CMK (cell line): ENCODE measurements at regions not wholly inside any gene's neighbourhood (a gene's known extent, or its start where the extent isn't known, plus 50 kb on each side); places are given as distances from the start of the nearest gene placed in this dataset.
A peak's percentile ranks its signal among the peaks of the same experiment; 100 is the strongest.
"Not testable (repeated sequence)": the region's sequence is repeated elsewhere in the genome, so short reads cannot be mapped to it uniquely, and the experiment has no call there.

ENCODE experiments used
- DNase-seq: peaks from one replicate; pipeline ENCODE4 v3.0.0-alpha.2; 2010; ENCODE audit warnings: low read depth

DNA sequence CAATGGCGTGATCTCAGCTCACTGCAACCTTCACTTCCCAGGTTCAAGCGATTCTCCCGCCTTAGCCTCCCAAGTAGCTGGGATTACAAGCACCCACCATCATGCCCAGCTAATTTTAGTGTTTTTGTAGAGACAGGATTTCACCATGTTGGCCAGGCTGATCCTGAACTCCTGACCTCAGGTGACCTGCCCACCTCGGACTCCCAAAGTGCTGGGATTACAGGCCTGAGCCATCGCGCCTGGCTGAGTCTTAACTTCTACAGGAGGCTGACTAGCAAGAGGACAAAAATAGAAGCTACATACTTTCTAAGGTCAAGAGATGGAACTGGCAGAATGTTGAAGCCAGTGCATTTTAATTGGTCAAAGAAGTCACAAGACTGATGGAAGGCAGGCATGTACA is 2296.2 kb upstream of the RAG2 start:
- DNase-seq = not testable (repeated sequence)

DNA sequence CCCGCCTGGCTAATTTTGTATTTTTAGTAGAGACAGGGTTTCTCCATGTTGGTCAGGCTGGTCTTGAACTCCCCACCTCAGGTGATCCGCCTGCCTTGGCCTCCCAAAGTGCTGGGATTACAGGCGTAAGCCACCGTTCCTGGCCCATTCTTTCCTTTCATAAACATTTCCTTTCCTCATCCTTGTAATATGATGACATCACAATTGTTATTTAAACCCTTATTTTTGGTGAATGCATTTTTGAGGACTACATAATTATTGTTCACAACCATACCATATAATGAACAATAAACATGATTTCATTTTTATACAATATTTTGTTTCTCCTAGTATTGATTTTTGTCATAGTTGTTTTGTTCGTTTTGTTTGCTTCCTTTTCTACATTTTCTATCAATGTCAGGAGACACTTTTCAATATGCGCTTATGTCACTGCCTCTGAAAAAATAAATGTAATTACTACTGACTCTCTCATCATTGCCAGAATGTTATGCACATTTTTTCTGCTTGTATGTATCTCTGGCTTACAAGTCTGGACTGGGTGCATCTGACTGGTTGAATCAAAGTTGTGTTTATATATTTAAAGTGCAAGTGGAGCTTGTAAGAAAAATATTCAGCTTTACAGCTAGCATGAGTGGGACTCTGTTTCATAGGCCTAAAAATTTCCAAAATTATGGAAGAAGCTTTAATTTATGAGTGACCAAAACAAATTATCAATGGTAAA is 2286.3 kb upstream of the RAG2 start:
- no peak for DNase-seq

DNA sequence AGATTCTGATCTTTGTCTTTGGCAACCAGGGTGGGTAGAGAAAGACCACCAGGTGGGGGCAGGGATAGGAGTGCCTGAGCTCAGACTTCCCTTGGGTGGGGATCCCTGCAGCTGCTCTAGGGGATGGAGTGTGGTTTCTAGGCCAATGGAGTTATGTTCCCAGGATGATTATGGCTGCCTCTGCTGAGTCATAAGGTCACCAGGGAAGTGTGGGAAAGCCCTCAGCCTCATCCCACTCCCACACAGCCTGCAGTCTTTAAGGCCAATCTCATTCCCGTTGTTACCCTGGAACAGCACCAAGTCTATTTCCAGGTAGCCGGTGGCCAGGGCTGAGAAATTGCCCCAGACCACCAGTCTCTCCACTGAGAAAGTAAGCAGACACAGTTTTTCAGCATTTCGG is 2269.3 kb upstream of the RAG2 start:
- DNase-seq = no peak

DNA sequence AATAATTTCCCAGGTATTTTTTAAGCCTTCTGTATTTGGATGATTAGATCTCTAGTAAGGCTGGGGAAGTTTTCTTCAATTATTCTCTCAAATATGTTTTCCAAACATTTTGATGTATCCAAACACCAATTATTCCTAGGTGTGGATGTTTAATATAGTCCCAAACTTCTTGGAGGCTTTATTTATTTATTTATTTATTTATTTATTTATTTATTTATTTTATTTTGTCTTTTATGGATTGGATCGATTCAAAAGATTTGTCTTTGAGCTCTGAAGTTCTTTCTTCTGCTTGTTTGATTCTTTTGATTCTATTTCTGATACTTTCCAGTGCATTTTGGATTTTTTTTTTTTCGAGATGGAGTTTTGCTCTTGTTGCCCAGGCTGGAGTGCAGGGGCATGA is 2267.9 kb upstream of the RAG2 start:
- no peak for DNase-seq

DNA sequence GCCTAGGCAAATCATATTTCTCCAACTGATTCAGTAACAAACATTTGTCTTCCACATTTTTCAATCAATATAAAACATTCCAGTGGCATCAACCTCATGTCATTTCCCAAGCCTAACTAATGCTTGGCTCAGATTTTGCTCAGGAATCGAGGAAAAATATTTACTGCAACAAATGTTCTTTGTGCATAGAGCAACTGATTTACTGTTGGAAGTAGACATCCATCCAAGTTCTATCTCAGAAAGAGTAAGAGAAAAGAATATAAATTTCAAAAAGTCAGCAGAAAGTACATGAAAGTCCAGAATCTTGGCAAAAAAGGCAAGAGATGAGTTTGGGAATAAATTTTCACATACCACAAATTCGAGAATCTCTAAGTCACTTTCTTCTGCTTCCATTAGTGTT is 2245.0 kb upstream of the RAG2 start:
- DNase-seq = no peak

DNA sequence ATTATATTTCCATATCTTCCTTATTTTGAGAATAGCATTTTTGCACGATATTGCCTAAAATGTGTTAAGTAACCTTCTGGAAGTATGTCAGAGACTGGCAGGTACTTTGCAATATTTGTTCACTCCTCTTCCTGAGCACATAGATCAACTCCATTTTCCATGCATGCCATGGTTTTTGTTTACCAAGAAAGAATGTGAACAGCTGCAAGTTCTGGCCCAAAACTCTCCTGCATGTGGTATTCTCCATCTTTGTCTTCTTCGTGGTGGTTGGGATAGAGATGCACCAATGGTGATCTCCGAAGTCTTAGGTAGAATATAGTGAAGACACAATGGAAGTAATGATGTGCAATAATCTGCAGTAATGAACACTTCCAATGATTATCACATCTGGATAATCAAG is 2241.0 kb upstream of the RAG2 start:
- DNase-seq = no peak

DNA sequence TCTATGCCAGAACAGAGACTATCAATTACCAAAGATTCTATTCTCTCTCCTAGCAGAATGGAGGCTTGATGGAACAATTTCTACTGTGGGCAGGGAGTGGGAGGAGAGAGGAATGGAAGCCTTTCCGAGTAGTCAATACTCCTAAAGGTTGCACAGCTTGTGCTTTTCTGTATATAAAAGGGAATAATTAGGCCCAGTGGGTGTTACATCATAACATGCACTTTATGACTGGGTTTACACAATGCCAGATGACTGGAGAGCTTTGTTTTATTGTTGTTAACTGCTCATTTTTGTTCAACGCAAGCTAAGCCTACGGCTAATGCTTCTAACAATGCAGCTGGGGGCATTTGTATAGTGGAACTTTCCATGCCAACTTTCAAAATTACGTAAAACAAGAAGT is 2237.9 kb upstream of the RAG2 start:
- DNase-seq = no peak

DNA sequence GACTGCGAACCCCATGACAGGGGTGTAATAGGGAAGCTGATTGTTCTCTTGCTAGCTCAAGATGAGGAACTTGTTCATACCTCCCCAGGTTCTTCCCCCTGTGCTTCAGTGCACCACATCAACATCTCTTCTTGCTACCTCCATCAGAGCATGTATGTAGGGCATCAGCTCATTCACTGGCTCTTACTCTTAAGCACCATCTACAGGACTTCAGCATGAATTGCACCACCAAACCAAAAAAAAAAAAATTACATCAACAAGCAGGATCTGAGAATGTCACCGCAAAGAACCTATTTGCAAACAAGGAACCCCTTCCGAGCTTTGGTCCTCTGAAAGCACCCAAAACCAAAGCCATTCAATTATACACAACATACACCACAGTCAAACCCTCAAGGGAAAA is 2226.5 kb upstream of the RAG2 start:
- peak; percentile 12 for DNase-seq

DNA sequence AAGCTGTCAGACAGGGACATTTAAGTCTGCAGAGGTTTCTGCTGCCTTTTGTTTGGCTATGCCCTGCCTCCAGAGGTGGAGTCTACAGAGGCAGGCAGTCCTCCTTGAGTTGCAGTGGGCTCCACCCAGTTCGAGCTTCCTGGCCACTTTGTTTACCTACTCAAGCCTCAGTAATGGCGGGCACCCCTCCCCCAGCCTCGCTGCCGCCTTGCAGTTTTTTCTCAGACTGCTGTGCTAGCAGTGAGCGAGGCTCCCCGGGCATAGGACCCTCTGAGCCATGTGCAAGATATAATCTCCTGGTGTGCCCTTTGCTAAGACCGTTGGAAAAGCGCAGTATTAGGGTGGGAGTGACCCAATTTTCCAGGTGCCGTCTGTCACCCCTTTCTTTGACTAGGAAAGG is 2223.8 kb upstream of the RAG2 start:
- not testable (repeated sequence) for DNase-seq

DNA sequence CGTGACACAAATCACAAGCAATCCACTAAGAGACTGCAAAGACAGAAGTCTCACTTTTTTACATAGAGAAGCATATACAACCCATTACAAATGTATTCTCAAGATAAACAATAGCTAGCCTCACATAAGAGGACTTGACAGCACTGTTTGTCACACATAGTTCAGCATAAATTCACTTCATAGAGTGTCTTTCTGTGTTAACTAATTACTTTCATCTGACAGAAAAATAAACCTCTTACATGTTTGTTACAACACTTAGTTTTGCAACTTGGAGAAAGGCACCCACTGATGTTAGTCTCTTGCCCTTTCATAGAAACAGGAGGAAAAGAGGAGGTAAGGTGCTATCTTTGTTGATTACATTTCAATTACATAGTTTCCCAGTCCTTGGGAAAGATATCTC is 2221.9 kb upstream of the RAG2 start:
- no peak for DNase-seq

DNA sequence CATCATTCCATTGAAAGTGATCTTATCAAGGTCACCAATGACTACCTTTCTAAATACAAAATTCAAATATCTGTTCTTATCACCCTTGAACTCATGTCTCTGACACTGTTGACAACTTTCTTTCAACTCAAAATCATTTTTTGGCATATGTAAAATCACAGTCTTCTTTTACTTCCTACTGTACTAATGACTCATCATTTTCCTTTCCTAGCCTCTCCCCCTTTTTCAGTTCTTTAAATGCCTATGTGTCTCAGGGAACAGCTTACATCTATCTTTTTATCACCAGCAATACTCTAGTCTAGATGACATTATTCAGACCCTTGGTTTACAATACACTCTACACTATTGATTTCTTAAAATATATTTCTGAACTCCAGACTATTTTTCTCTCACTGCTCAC is 2220.7 kb upstream of the RAG2 start:
- DNase-seq = no peak

DNA sequence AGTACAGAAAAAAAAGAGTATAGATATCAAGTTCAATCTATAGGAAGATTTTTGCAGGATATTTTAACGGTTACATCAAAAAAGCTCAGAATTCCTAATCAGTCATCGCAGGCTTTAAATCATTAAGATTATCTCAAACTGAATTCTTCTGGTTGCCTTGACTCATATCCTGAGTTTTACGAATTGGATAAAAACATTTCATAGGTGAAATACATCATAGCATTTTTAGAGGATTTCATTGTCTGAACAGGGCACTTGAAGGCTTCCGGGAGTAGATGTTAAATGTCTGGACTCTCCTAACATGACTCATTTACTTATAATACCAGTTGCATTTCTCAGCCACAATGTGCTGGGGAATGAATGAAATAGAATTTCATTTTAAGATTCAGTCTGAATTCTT is 2216.6 kb upstream of the RAG2 start:
- DNase-seq = no peak

DNA sequence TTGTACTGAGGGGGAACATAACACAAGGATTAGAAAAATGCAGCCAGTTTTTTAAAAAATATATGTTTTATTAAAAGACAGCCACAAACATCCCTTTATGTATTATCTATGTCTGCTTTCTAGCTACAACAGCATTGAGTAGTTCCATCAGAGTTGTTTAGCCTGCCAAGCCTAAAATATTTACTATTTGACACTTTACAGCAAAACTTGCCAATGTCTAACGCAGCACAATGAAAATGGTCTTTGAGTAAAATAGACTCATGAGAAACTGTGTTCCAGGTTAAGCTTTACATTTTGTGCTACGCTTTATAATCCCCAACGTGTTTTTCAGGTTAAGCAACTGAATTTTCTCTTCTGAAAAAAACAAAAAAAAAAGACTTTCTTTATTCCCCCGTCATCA is 2211.5 kb upstream of the RAG2 start:
- DNase-seq = no peak

DNA sequence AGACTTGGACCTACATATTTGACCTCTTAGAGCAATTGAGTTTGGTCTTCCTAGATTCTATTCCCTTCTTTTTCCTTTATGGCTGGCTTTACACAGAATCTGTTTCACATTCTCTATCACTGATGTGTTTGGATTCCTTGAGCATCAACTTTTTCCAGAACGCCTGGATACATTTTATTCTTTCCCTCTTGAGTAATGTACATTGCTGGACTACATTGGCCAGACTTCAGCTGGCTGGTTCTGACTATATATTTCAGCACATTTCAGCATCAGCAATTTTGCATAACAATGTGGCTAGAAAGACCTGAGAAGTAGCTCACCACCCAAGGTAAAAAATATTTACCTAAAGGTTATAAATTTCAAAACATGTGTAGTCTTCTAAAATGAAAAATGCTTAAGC is 2198.2 kb upstream of the RAG2 start:
- no peak for DNase-seq

DNA sequence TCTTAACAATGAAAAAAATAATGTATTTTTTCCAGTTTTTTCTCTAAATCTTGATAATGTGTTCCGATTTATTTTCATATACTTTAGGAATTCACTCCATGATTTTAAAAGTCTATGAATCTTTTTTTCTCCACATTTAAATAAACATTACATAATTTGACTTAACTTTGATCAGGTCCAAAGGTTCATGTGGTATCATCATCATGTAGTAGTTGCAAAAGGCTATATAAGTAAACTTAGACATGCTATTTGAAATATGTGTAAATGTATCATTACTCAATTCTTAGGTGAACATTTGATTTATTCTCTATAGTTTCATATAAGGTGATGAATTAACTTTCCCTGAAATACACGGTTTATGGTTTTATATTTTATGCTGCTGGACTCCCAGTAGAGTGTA is 2197.0 kb upstream of the RAG2 start:
- DNase-seq = no peak

DNA sequence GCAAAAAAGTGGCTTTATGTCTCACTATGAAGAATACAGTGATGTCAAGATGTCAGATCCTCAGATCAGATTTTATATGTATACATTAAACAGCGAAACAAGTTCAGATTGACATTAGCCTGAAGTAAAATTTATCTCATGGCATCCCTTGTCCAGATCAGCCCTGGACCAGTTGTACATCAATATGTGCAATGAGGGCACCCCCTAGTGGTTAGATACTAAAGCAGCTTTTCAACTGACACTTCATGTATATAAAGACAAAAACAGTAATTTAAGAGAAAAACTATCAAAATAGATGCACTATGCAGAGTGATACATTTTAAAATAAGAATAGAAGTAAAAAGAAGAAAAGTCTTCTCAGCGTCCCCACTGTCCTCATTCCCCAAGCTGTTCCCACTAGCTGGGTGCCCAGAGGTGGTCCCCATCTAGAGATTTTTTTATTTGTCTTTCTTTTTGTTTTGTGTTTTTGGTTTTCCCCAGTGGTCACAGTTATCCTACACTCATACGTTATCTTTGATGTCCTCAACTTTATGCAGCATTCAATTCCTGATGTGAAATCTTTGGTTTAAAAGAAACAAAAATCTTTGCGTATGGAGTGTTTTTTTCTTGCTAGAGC is 2193.4 kb upstream of the RAG2 start:
- DNase-seq = peak; percentile 17

DNA sequence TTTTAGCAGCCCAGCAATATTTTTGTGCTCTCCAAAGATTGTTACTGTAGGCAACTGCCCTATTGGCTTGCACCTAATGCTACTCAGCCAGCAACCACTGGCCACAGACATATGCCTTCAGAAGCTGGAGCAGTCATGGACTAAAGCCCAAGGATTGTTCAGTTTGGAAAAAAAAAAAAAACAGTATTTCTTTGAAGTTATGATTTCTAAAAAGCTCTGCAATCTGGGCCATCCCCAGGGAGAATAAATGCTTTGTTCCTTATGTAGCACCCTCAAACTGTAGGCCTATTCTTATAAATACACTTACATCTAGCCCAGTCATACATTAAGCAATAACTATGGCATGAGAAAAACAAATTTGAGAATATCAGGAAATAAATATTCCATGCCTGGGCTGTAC is 2190.5 kb upstream of the RAG2 start:
- no peak for DNase-seq

DNA sequence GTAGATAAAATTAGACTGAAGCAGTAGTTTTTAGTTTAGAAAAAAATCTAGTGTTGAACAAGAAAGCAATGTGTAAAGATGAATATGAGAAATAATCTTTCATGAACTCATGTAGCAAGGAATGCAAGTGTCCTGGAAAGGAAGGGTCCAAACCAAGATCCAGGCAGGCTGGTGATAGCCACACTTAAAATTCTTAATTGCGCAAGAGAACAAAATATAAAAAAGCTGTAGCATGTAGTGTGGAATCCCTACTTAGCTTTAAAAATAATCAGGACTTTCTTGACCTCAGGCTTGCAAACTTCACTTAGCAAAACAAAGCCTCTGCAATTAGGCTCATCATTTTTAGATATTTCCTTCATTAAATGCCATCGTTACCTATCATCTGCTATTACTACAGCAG is 2186.1 kb upstream of the RAG2 start:
- no peak for DNase-seq

DNA sequence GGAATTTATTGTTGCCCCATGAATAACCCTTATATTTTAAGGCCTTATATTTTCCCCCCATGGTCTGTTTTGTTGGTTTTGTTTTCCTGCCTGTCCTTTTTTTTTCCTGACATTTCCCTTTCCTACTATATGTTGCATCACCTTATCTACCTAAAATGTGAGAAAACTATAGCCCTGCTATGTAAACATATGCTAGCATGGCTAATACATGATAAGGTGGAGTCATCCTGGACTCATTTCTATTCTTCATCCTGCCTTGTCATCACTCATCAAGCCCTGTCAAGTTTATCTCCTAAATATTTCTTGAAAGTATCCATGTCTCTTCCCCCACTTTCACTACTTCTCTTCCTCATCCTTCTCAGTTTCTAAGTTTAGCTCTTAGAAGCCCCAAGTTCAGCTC is 2168.8 kb upstream of the RAG2 start:
- DNase-seq = no peak

DNA sequence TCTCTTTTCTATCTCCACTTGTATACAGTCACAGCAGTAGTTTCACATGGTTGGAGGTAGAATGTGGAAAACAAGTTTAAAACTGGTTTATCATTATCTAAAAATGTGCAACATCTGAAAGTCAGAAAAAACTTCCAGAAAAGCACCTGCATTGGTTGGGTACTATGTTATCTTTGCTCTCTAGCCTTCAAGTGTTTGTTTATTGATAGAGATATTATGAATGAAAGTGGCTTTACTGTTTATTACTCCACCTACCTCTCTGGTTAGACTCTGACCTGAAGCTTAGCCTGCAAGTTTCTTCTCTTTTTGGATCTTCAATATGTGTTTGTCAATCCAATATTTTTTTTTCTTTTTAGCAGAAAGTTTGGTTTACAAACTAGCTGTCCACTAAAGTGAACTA is 2161.4 kb upstream of the RAG2 start:
- DNase-seq = no peak

DNA sequence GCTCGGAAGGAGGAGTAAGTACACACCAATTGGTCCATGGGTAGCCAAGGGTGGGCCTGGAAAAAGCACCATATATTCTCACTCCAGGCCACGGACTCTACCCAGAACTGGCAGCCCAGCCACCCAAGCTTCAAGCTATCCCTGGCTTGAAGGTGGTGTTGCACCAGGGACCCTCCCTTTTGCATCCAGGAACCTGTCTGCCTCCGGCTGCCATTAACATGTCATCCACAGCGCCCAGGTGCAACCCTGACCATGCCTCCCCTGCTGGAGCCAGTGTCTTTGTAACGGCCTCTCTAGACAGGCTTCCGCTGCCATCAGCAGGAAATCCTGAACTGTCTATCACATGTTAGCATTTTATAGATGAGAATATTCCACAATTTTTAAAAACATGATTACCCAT is 2158.5 kb upstream of the RAG2 start:
- no peak for DNase-seq

DNA sequence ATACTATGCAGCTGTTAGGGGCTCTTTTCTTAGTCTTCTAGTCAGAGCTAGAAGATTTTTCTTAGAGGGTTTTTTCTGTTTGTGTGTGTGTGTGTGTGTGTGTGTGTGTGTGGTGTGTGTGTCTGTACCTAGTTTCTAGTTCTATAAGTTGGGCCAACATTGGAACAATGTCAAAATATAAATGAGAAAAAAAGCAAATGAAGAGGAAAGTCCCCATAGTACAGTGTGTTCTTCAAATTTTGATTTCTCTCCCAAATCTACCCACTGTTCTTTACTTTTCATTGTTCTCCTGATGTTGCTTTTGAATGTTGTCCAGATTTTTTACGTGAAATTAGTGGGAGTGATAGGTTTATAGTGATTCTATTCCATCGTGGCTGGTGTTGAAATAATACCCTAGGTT is 2153.4 kb upstream of the RAG2 start:
- no peak for DNase-seq

DNA sequence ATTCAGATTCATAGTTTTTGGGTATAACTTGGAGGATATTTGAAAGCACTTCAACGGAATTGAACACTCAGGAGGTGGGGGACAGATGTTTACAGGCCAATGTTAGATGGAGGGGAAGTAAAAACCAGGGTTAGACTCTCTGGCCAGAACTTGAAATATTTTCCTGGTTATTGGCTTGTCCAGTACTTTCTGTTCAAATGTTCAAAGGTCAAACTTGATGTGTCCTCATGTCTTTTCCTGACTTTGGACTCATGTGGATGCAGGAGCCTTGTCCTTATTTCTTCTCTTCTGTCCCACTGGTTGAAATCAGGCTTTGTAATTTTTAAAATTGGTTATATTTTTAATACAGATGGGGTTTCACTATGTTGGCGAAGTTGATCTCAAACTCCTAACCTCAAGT is 2148.5 kb upstream of the RAG2 start:
- DNase-seq = not testable (repeated sequence)

DNA sequence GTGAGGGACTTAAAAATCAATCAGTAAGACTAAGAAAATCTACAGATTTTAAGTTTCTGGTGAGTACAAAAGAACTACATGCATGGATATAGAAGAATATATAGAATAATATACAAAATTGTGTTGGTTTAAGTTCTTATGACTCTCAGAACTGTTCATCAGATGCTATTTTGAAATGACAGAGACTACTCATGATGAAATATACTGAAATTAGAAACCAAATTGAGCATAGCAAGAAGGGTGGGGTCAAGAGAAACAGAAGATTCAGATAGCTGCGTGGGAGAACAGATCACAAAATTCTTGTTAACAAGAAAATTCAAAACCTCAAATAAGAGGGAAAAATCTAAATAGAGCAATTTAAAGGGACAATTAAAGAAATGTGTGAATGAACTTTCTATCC is 2125.3 kb upstream of the RAG2 start:
- no peak for DNase-seq
